OCI-LY1 (cell line): ENCODE measurements at regions not wholly inside any gene's neighbourhood (a gene's known extent, or its start where the extent isn't known, plus 50 kb on each side); places are given as distances from the start of the nearest gene placed in this dataset.

ENCODE experiments used
- CTCF ChIP-seq: fragments of 200-600 bp; sonication (generic), shearing (Covaris generic); IDR thresholded peaks from 2 replicates; pipeline ENCODE4 v1.5.1; 2017; ENCODE audit warnings: mild to moderate bottlenecking, antibody characterized with exemption, low read length, moderate library complexity, mixed read lengths
- EZH2 ChIP-seq: fragments of 200-600 bp; sonication (generic), shearing (Covaris generic); IDR thresholded peaks from 2 replicates; pipeline ENCODE4 v1.8.0; 2017; ENCODE audit warnings: borderline replicate concordance, mixed run types, mild to moderate bottlenecking, antibody characterized with exemption, low read length, moderate library complexity, mixed read lengths

GRCh38 chr14:75334549-75335051, 56.0 kb downstream of the FOS start:
- TF ChIP-seq EZH2: no peak
- no peak for TF ChIP-seq CTCF
